ENCODE measurements at regions not wholly inside any gene's neighbourhood (a gene's known extent, or its start where the extent isn't known, plus 50 kb on each side); places are given as distances from the start of the nearest gene placed in this dataset.
A peak's percentile ranks its signal among the peaks of the same experiment; 100 is the strongest.

DNA sequence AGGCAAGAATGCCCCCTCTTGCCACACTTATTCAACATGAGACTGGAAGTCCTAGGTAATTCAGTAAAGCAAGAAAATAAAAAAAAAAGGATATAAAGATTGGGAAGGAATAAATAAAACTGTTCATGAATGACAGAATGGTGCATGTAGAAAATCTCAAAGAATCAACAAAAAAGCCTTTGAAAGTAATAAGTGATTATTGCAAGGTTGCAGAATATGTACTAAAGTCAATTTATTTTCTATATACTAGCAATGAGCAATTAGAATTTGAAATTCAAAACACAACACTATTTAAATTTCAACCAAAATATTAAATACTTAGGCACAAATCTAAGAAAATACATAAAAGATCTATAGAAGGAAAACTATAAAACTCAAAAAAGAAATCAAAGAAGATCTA lies 58.6 kb downstream of the MAGEA10 start:
- DNase-seq (ENCODE audit: extremely low read depth in 1 of 4, low spot score in 3 of 4) (no peak), ATAC-seq (no peak), FAIRE-seq (no peak)
- Histone ChIP-seq H4K20me1 (replicated peaks; ENCODE audit: control insufficient read depth, insufficient read depth, low read length) (no peaks in the 10 kb centered on the region), H3K9me1 (ENCODE audit: control insufficient read depth, insufficient read depth, low read length) (no peaks in the 10 kb centered on the region), H3K9me3 (replicated peaks; ENCODE audit: control insufficient read depth, insufficient read depth, low read depth, low read length) (no peaks in the 10 kb centered on the region), H3K9ac (ENCODE audit: insufficient read depth in 1 of 2, low read depth in 2 of 2, low read length in 2 of 2) (no peak overlapping the region), H2AFZ (ENCODE audit: low read depth, low read length) (no peak overlapping the region), H3K27ac (ENCODE audit: extremely low read depth, low read depth, low read length) (no peak overlapping the region), H3K27me3 (ENCODE audit: control insufficient read depth in 2 of 2, insufficient read depth in 2 of 2, low read length in 2 of 2) (no peaks in the 10 kb centered on the region), H3K4me2 (ENCODE audit: insufficient read depth, low read length) (no peak overlapping the region), H3K36me3 (ENCODE audit: control insufficient read depth, insufficient read depth, low read length) (no peaks in the 10 kb centered on the region), H3K4me1 (replicated peaks in 1 of 2; ENCODE audit: control insufficient read depth in 2 of 2, insufficient read depth in 2 of 2, low read length in 2 of 2) (no peaks in the 10 kb centered on the region; a peak in 1 of 5 replicates), H3K79me2 (ENCODE audit: control insufficient read depth, insufficient read depth, low read length) (no peaks in the 10 kb centered on the region), H3K4me3 (no peak overlapping the region)
- no peak for TF ChIP-seq PTTG1 (tag; IDR thresholded peaks at IDR 0.05; ENCODE audit: low read depth)
- peak; percentile 29; the same call in 1 of the 2 replicates for TF ChIP-seq MAFF (IDR thresholded peaks at IDR 0.05; ENCODE audit: low read length)
- TF ChIP-seq ZBTB26 (CRISPR knock-in tag; IDR thresholded peaks at IDR 0.05) = no peak
- peak; percentile 78 for TF ChIP-seq ZNF316 (IDR thresholded peaks at IDR 0.05)
- no peak for TF ChIP-seq HCFC1 (IDR thresholded peaks at IDR 0.05; ENCODE audit: low read depth, low read length)
- no peak for TF ChIP-seq CCNT2 (IDR thresholded peaks at IDR 0.05; ENCODE audit: borderline replicate concordance, extremely low read depth, insufficient read length, low read depth, low read length)
- no peak for TF ChIP-seq SNAPC5 (CRISPR knock-in tag; IDR thresholded peaks at IDR 0.05)
- no peak for TF ChIP-seq FOXP1 (CRISPR knock-in tag; IDR thresholded peaks at IDR 0.05)
- TF ChIP-seq MEIS2 (IDR thresholded peaks at IDR 0.05; ENCODE audit: partially characterized antibody) = no peak
- no peak for TF ChIP-seq RAD21 (CRISPR knock-in tag; conservative IDR thresholded peaks at IDR 0.05 in 1 of 2, IDR thresholded peaks at IDR 0.05 in 1 of 2)
- no peak for TF ChIP-seq ZNF764 (CRISPR knock-in tag; IDR thresholded peaks at IDR 0.05; ENCODE audit: low read depth)
- TF ChIP-seq NFRKB (IDR thresholded peaks at IDR 0.05; ENCODE audit: low read depth) = no peak
- no peak for TF ChIP-seq UBTF (IDR thresholded peaks at IDR 0.05; ENCODE audit: borderline replicate concordance in 1 of 2, low read depth in 2 of 2, low read length in 2 of 2)
- peak; percentile 66; the same call in 1 of the 2 replicates for TF ChIP-seq C11orf30 (IDR thresholded peaks at IDR 0.05; ENCODE audit: low read depth)
- no peak for TF ChIP-seq SNIP1 (IDR thresholded peaks at IDR 0.05; ENCODE audit: low read depth)
- no peak for TF ChIP-seq KAT2B (IDR thresholded peaks at IDR 0.05; ENCODE audit: low read depth, low read length)
- TF ChIP-seq ELK1 (CRISPR knock-in tag; IDR thresholded peaks at IDR 0.05) = no peak
- no peak for TF ChIP-seq NFXL1 (CRISPR knock-in tag; IDR thresholded peaks at IDR 0.05)
- peak; percentile 53 for TF ChIP-seq MAFG (tag; conservative IDR thresholded peaks at IDR 0.05)
- intact Hi-C loops (cut with micrococcal nuclease) = no loop called here
- ChIA-PET CTCF (ENCODE audit: low intra/inter-chr PET ratio) (no interaction called here), POLR2A (no interaction called here)
- BruUV-seq (replicated peaks) = no TSS peak
- in situ Hi-C loops (cut with MboI) = no loop called here
